Spleen (tissue), 11 donors: ENCODE measurements at regions not wholly inside any gene's neighbourhood (a gene's known extent, or its start where the extent isn't known, plus 50 kb on each side); places are given as distances from the start of the nearest gene placed in this dataset.
"Not testable (repeated sequence)": the region's sequence is repeated elsewhere in the genome, so short reads cannot be mapped to it uniquely, and the experiment has no call there.

Experiments used
- DNase-seq: peaks from one replicate; pipeline ENCODE4 v3.0.0-alpha.2; 2020
- H3K27ac ChIP-seq, 8 donors: fragments of 200-600 bp; sonication (generic) in 7 of 8; 1 replicate in 4 of 8; 2 replicates in 4 of 8; pipeline versions ENCODE4 v1.5.0 to v1.8.0; 2016 to 2021; ENCODE audit warnings: inconsistent platforms in 4 of 8, mild to moderate bottlenecking in 4 of 8, moderate library complexity in 1 of 8
- H3K27me3 ChIP-seq, 7 donors: fragments of 200-600 bp; sonication (generic) in 6 of 7; replicated peaks in 1 of 7; 1 replicate in 4 of 7; 2 replicates in 3 of 7; pipeline versions ENCODE4 v1.5.0 to v1.8.0; 2016 to 2021; ENCODE audit warnings: inconsistent platforms in 3 of 7, mild to moderate bottlenecking in 1 of 7
- H3K36me3 ChIP-seq, 6 donors: fragments of 200-600 bp; sonication (generic) in 5 of 6; 1 replicate in 4 of 6; 2 replicates in 2 of 6; pipeline versions ENCODE4 v1.5.0 to v1.8.0; 2016 to 2021; ENCODE audit warnings: inconsistent platforms in 2 of 6
- H3K4me1 ChIP-seq, 6 donors: fragments of 200-600 bp; sonication (generic) in 5 of 6; 1 replicate in 3 of 6; 2 replicates in 3 of 6; pipeline versions ENCODE4 v1.5.0 to v1.8.0; 2016 to 2021; ENCODE audit warnings: inconsistent platforms in 3 of 6
- H3K4me3 ChIP-seq, 8 donors: fragments of 200-600 bp; sonication (generic) in 7 of 8; 1 replicate in 4 of 8; 2 replicates in 4 of 8; pipeline versions ENCODE4 v1.5.0 to v1.8.0; 2016 to 2021; ENCODE audit warnings: inconsistent platforms in 4 of 8, mild to moderate bottlenecking in 4 of 8, moderate library complexity in 2 of 8
- H3K9me3 ChIP-seq, 8 donors: fragments of 200-600 bp; sonication (generic) in 7 of 8; 1 replicate in 4 of 8; 2 replicates in 4 of 8; pipeline versions ENCODE4 v1.5.0 to v1.8.0; 2016 to 2021; ENCODE audit warnings: inconsistent platforms in 4 of 8
- POLR2A ChIP-seq, 3 donors: fragments of 450-650 bp; IDR thresholded peaks; one replicate each; pipeline ENCODE4 v1.5.1; 2017; ENCODE audit warnings: antibody characterized with exemption in 3 of 3, mild to moderate bottlenecking in 1 of 3
- POLR2AphosphoS5 ChIP-seq, 3 donors: sonication (generic); formaldehyde crosslinking; IDR thresholded peaks; one replicate each; pipeline ENCODE4 v1.5.1; 2017; ENCODE audit warnings: antibody characterized with exemption in 3 of 3
- WGBS, 5 donors: extraction: QIAGEN DNeasy Blood & Tissue Kit in 3 of 5; methylation state at CpG; one replicate each; pipeline versions ENCODE4 v1.1.5 to v1.1.7; 2013 to 2018; 5-methylcytosine and 5-hydroxymethylcytosine counted together
- intact Hi-C: fragments of 100-400 bp; cut with DNase I; formaldehyde crosslinking; loops from one replicate; pipeline ENCODE4 v1.15.0; 2023; ENCODE audit warnings: low total_unique reads
- TF ChIP-seq, protein P1 (sequence below), 11 experiments: fragments of 200-600 bp in 7 of 11; fragments of 450-650 bp in 4 of 11; sonication (generic) in 4 of 11; IDR thresholded peaks in 8 of 11; conservative IDR thresholded peaks in 3 of 11; 1 replicate in 7 of 11; 2 replicates in 4 of 11; pipeline versions ENCODE4 v1.4.0 to v1.8.0; 2016 to 2021; ENCODE audit warnings: antibody characterized with exemption in 11 of 11, inconsistent platforms in 4 of 11, mild to moderate bottlenecking in 1 of 11
- donor health status: healthy with polysubstance abuse.
- donor health status: DM: no; HTN: no; CAD: no; lungs with moderate emphysema.
- donor health status: DM: no; HTN: no; CAD: no.
- donor health status: Bipolar disorder and iron deficiency.
- donor health status: healthy.
- donor health status: DM: no; HTN: no; CAD: no.
- donor health status: DM: yes; HTN: yes; CAD: no.

GRCh38 chr5:125487231-125487630 is 740.8 kb upstream of the ZNF608 start:
- Histone ChIP-seq H3K4me1 (peaks cover 0 to 20% (median 2%) of the 10 kb centered on the region in 6 donors), H3K27me3 (no peaks in the 10 kb centered on the region), H3K9me3 (no peaks in the 10 kb centered on the region), H3K27ac (no peak overlapping the region), H3K36me3 (no peaks in the 10 kb centered on the region), H3K4me3 (no peak overlapping the region)
- WGBS, 5 donors = 82 to 94% (median 87%) methylated on average over 3 of the region's 3 CpGs
- TF ChIP-seq POLR2A (IDR thresholded peaks at IDR 0.05) (no peak), POLR2AphosphoS5 (IDR thresholded peaks at IDR 0.05) (no peak)
- TF ChIP-seq, protein P1, sequence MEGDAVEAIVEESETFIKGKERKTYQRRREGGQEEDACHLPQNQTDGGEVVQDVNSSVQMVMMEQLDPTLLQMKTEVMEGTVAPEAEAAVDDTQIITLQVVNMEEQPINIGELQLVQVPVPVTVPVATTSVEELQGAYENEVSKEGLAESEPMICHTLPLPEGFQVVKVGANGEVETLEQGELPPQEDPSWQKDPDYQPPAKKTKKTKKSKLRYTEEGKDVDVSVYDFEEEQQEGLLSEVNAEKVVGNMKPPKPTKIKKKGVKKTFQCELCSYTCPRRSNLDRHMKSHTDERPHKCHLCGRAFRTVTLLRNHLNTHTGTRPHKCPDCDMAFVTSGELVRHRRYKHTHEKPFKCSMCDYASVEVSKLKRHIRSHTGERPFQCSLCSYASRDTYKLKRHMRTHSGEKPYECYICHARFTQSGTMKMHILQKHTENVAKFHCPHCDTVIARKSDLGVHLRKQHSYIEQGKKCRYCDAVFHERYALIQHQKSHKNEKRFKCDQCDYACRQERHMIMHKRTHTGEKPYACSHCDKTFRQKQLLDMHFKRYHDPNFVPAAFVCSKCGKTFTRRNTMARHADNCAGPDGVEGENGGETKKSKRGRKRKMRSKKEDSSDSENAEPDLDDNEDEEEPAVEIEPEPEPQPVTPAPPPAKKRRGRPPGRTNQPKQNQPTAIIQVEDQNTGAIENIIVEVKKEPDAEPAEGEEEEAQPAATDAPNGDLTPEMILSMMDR (IDR thresholded peaks at IDR 0.05 in 8 of 11, conservative IDR thresholded peaks at IDR 0.05 in 3 of 11) = no peak
- intact Hi-C loops = no loop called here
- no peak for DNase-seq

DNA sequence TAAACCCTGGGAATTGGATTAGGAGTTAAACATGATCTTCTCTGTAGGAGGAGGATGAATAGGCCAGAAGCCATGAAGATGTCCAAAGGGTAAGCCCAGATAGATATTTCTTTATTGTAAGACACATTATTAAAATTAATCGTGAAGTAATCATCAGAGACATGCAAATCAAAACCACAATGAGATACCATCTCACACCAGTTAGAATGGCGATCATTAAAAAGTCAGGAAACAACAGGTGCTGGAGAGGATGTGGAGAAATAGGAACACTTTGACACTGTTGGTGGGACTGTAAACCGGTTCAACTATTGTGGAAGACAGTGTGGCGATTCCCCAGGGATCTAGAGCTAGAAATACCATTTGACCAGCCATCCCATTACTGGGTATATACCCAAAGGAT is 741.2 kb upstream of the ZNF608 start:
- H3K4me1 ChIP-seq = peaks cover 0 to 20% (median 2%) of the 10 kb centered on the region in 6 donors
- H3K27me3 ChIP-seq, H3K9me3 ChIP-seq, H3K27ac ChIP-seq, DNase-seq, intact Hi-C loops, H3K36me3 ChIP-seq, H3K4me3 ChIP-seq: not testable (repeated sequence)
- 83 to 92% (median 86%) methylated on average over 4 of the region's 4 CpGs for WGBS, 5 donors

GRCh38 chr5:125489146-125489545 is 742.7 kb upstream of the ZNF608 start:
- peaks cover 0 to 19% (median 2%) of the 10 kb centered on the region in 6 donors for H3K4me1 ChIP-seq
- no peaks in the 10 kb centered on the region for H3K27me3 ChIP-seq
- WGBS, 5 donors = 88 to 97% (median 91%) methylated on average over 2 of the region's 2 CpGs
- no peak overlapping the region for H3K27ac ChIP-seq
- no peak for DNase-seq
- TF ChIP-seq POLR2AphosphoS5 (IDR thresholded peaks at IDR 0.05) = no peak
- TF ChIP-seq, protein P1 (IDR thresholded peaks at IDR 0.05 in 8 of 11, conservative IDR thresholded peaks at IDR 0.05 in 3 of 11) = no peak
- peaks cover 0 to 5% (median 0%) of the 10 kb centered on the region in 8 donors for H3K9me3 ChIP-seq
- no peak overlapping the region for H3K4me3 ChIP-seq
- intact Hi-C loops = no loop called here
- H3K36me3 ChIP-seq = no peaks in the 10 kb centered on the region

GRCh38 chr5:125491986-125492492 is 745.6 kb upstream of the ZNF608 start:
- Histone ChIP-seq H3K36me3 (no peaks in the 10 kb centered on the region), H3K4me3 (no peak overlapping the region), H3K9me3 (peaks cover 0 to 5% (median 0%) of the 10 kb centered on the region in 8 donors), H3K27me3 (no peaks in the 10 kb centered on the region), H3K27ac (no peak overlapping the region), H3K4me1 (no peaks in the 10 kb centered on the region)
- WGBS, 5 donors = 69 to 74% (median 73%) methylated on average over 3 of the region's 3 CpGs
- no peak for DNase-seq
- TF ChIP-seq POLR2AphosphoS5 (IDR thresholded peaks at IDR 0.05) (no peak), POLR2A (IDR thresholded peaks at IDR 0.05) (no peak)
- TF ChIP-seq, protein P1 (IDR thresholded peaks at IDR 0.05 in 8 of 11, conservative IDR thresholded peaks at IDR 0.05 in 3 of 11) = no peak
- intact Hi-C loops = no loop called here

DNA sequence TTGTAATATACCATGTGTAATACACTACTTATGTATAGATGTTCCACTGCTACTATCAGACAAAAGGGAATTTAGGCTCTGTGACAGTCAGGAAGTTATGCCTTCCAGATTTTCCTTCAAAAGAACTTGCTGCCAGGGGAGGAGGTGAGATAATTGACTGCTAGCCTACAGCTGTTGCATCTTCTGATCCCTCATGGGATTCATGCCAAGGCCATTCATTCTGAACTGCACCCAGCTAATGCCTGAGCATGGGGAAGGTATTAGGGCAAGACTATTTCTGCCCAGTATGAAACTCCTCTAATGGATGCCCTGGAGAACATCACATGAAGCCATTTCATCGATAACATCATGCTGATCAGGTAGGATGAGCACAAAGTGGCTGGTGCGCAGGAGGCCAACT is 746.5 kb upstream of the ZNF608 start:
- Histone ChIP-seq H3K27ac (no peak overlapping the region), H3K4me3 (no peak overlapping the region), H3K27me3 (no peaks in the 10 kb centered on the region), H3K4me1 (no peaks in the 10 kb centered on the region), H3K36me3 (no peaks in the 10 kb centered on the region), H3K9me3 (peaks cover 0 to 5% (median 0%) of the 10 kb centered on the region in 8 donors)
- WGBS, 5 donors = 90 to 98% (median 98%) methylated on average over 2 of the region's 2 CpGs
- intact Hi-C loops = no loop called here
- DNase-seq = no peak
- TF ChIP-seq, protein P1 (IDR thresholded peaks at IDR 0.05 in 8 of 11, conservative IDR thresholded peaks at IDR 0.05 in 3 of 11) = no peak
- no peak for TF ChIP-seq POLR2AphosphoS5 (IDR thresholded peaks at IDR 0.05)
- no peak for TF ChIP-seq POLR2A (IDR thresholded peaks at IDR 0.05)
